HEK293 (cell line): ENCODE measurements at regions not wholly inside any gene's neighbourhood (a gene's known extent, or its start where the extent isn't known, plus 50 kb on each side); places are given as distances from the start of the nearest gene placed in this dataset.

Experiments used
- CTCF ChIA-PET: fragments of 350-600 bp; formaldehyde crosslinking; extraction: SDS; loops from one replicate; lab custom pipeline; 2021; ENCODE audit warnings: antibody characterized with exemption; lab: Yijun Ruan, JAX
- POLR2A ChIA-PET: fragments of 300-600 bp; formaldehyde crosslinking; extraction: SDS; loops from one replicate; lab custom pipeline; 2020; ENCODE audit warnings: antibody characterized with exemption, inconsistent platforms; lab: Yijun Ruan, JAX
- H3K27ac ChIP-seq: fragments of 200-500 bp; sonication (Bioruptor generic); 2 replicates; pipeline ENCODE4 v1.5.1; 2014; ENCODE audit warnings: low read depth, low read length, control low read depth, inconsistent platforms; ENCODE audit errors: extremely low read depth
- H3K36me3 ChIP-seq, 2 experiments: fragments of 200-500 bp in 1 of 2; sonication (Bioruptor generic) in 1 of 2; 1 replicate in 1 of 2; 2 replicates in 1 of 2; pipeline ENCODE4 v1.5.1; 2014 to 2017; ENCODE audit warnings: inconsistent platforms in 2 of 2, low read length in 2 of 2; ENCODE audit not compliant: control insufficient read depth in 2 of 2, insufficient read depth in 1 of 2
- H3K4me1 ChIP-seq: fragments of 200-500 bp; sonication (Bioruptor generic); 2 replicates; pipeline ENCODE4 v1.5.1; 2014; ENCODE audit warnings: mild to moderate bottlenecking, low read length, inconsistent platforms; ENCODE audit not compliant: control insufficient read depth, insufficient read depth
- H3K4me3 ChIP-seq: 2 replicates; pipeline ENCODE4 v1.5.1; 2011; ENCODE audit warnings: low read depth, mild to moderate bottlenecking, control low read depth, low read length, moderate library complexity
- H3K9me3 ChIP-seq: fragments of 200-500 bp; sonication (Bioruptor generic); 2 replicates; pipeline ENCODE4 v1.5.1; 2014; ENCODE audit warnings: low read depth, low read length, inconsistent platforms; ENCODE audit not compliant: control insufficient read depth, insufficient read depth
- KLF10 ChIP-seq: fragments of 450-650 bp; IDR thresholded peaks from 2 replicates; pipeline ENCODE4 v1.5.1; 2018; ENCODE audit warnings: missing biosample characterization, mild to moderate bottlenecking, missing genetic modification characterization
- KLF9 ChIP-seq: fragments of 450-650 bp; formaldehyde crosslinking; IDR thresholded peaks from 2 replicates; pipeline ENCODE4 v1.5.1; 2016; ENCODE audit warnings: missing biosample characterization, missing genetic modification characterization, low read depth
- PRDM1 ChIP-seq: fragments of 450-650 bp; formaldehyde crosslinking; IDR thresholded peaks from 2 replicates; pipeline ENCODE4; 2016; ENCODE audit warnings: missing biosample characterization, missing genetic modification characterization
- RBAK ChIP-seq: fragments of 450-650 bp; formaldehyde crosslinking; IDR thresholded peaks from 2 replicates; pipeline ENCODE4 v1.5.1; 2016; ENCODE audit warnings: missing biosample characterization, missing genetic modification characterization
- SCRT1 ChIP-seq: fragments of 450-650 bp; formaldehyde crosslinking; IDR thresholded peaks from 2 replicates; pipeline ENCODE4 v1.5.1; 2016; ENCODE audit warnings: missing biosample characterization, missing genetic modification characterization, borderline replicate concordance
- ZBTB21 ChIP-seq: fragments of 450-650 bp; formaldehyde crosslinking; IDR thresholded peaks from 2 replicates; pipeline ENCODE4 v1.5.1; 2017; ENCODE audit warnings: missing biosample characterization, missing genetic modification characterization
- ZFP41 ChIP-seq: fragments of 450-650 bp; formaldehyde crosslinking; IDR thresholded peaks from 2 replicates; pipeline ENCODE4 v1.5.1; 2016; ENCODE audit warnings: missing biosample characterization, missing genetic modification characterization, borderline replicate concordance
- ZNF10 ChIP-seq: fragments of 450-650 bp; formaldehyde crosslinking; IDR thresholded peaks from 2 replicates; pipeline ENCODE4 v1.5.1; 2017; ENCODE audit warnings: missing biosample characterization, missing genetic modification characterization
- ZNF146 ChIP-seq: fragments of 450-650 bp; formaldehyde crosslinking; IDR thresholded peaks from 2 replicates; pipeline ENCODE4 v1.5.1; 2016; ENCODE audit warnings: missing biosample characterization, missing genetic modification characterization
- ZNF157 ChIP-seq: fragments of 450-650 bp; formaldehyde crosslinking; IDR thresholded peaks from 2 replicates; pipeline ENCODE4 v1.5.1; 2016; ENCODE audit warnings: missing biosample characterization, missing genetic modification characterization
- ZNF211 ChIP-seq: fragments of 450-650 bp; formaldehyde crosslinking; IDR thresholded peaks from 2 replicates; pipeline ENCODE4 v1.5.1; 2016; ENCODE audit warnings: low read depth, missing biosample characterization, missing genetic modification characterization
- ZNF221 ChIP-seq: fragments of 450-650 bp; formaldehyde crosslinking; IDR thresholded peaks from 2 replicates; pipeline ENCODE4 v1.5.1; 2017; ENCODE audit warnings: missing biosample characterization, missing genetic modification characterization, borderline replicate concordance
- ZNF248 ChIP-seq: fragments of 450-650 bp; formaldehyde crosslinking; IDR thresholded peaks from 2 replicates; pipeline ENCODE4 v1.5.1; 2017; ENCODE audit warnings: missing biosample characterization, missing genetic modification characterization
- ZNF292 ChIP-seq: fragments of 450-650 bp; formaldehyde crosslinking; IDR thresholded peaks from 2 replicates; pipeline ENCODE4 v1.5.1; 2016; ENCODE audit warnings: low read depth, missing biosample characterization, missing genetic modification characterization, borderline replicate concordance
- ZNF404 ChIP-seq: fragments of 450-650 bp; formaldehyde crosslinking; IDR thresholded peaks from 2 replicates; pipeline ENCODE4 v1.5.1; 2017; ENCODE audit warnings: missing biosample characterization, missing genetic modification characterization
- ZNF510 ChIP-seq: fragments of 450-650 bp; formaldehyde crosslinking; IDR thresholded peaks from 2 replicates; pipeline ENCODE4 v1.5.1; 2018; ENCODE audit warnings: mild to moderate bottlenecking, missing genetic modification characterization, missing biosample characterization; ENCODE audit not compliant: insufficient replicate concordance
- ZNF623 ChIP-seq: fragments of 450-650 bp; formaldehyde crosslinking; IDR thresholded peaks from 2 replicates; pipeline ENCODE4 v1.5.1; 2016; ENCODE audit warnings: missing biosample characterization, missing genetic modification characterization
- ZNF626 ChIP-seq: fragments of 450-650 bp; sonication (Bioruptor Pico); formaldehyde crosslinking; IDR thresholded peaks from 2 replicates; pipeline ENCODE4 v1.5.1; 2018; ENCODE audit warnings: missing biosample characterization, missing genetic modification characterization, inconsistent platforms
- ZNF660 ChIP-seq: fragments of 450-650 bp; IDR thresholded peaks from 2 replicates; pipeline ENCODE4 v1.5.1; 2018; ENCODE audit warnings: missing biosample characterization, mild to moderate bottlenecking, missing genetic modification characterization
- ZNF747 ChIP-seq: fragments of 450-650 bp; formaldehyde crosslinking; IDR thresholded peaks from 2 replicates; pipeline ENCODE4 v1.5.1; 2016; ENCODE audit warnings: missing biosample characterization, missing genetic modification characterization
- ZNF768 ChIP-seq: fragments of 450-650 bp; formaldehyde crosslinking; IDR thresholded peaks from 2 replicates; pipeline ENCODE4 v1.5.1; 2018; ENCODE audit warnings: missing biosample characterization, mild to moderate bottlenecking, missing genetic modification characterization
- ZNF830 ChIP-seq: fragments of 450-650 bp; IDR thresholded peaks from 2 replicates; pipeline ENCODE4 v1.5.0; 2018; ENCODE audit warnings: missing biosample characterization, missing genetic modification characterization, low read depth, mild to moderate bottlenecking, moderate library complexity
- ZNF843 ChIP-seq: fragments of 450-650 bp; formaldehyde crosslinking; IDR thresholded peaks from 2 replicates; pipeline ENCODE4 v1.5.1; 2016; ENCODE audit warnings: missing biosample characterization, missing genetic modification characterization
- TF ChIP-seq, protein P1 (sequence below): fragments of 450-650 bp; formaldehyde crosslinking; IDR thresholded peaks from 2 replicates; pipeline ENCODE4 v1.5.1; 2017; ENCODE audit warnings: missing biosample characterization, missing genetic modification characterization
- TF ChIP-seq, protein P2 (sequence below): fragments of 450-650 bp; formaldehyde crosslinking; IDR thresholded peaks from 2 replicates; pipeline ENCODE4 v1.5.1; 2017; ENCODE audit warnings: missing biosample characterization, missing genetic modification characterization
- TF ChIP-seq, protein P3 (sequence below): fragments of 450-650 bp; formaldehyde crosslinking; conservative IDR thresholded peaks from 2 replicates; pipeline ENCODE4 v1.5.1; 2016; ENCODE audit warnings: low read depth, missing biosample characterization, missing genetic modification characterization
- TF ChIP-seq, protein P4 (sequence below): fragments of 450-650 bp; formaldehyde crosslinking; IDR thresholded peaks from 2 replicates; pipeline ENCODE4 v1.5.1; 2017; ENCODE audit warnings: missing biosample characterization, missing genetic modification characterization
- TF ChIP-seq, protein P5 (sequence below): fragments of 450-650 bp; formaldehyde crosslinking; optimal IDR thresholded peaks from 2 replicates; pipeline ENCODE3; 2016; ENCODE audit warnings: missing biosample characterization, mild to moderate bottlenecking, missing genetic modification characterization

DNA sequence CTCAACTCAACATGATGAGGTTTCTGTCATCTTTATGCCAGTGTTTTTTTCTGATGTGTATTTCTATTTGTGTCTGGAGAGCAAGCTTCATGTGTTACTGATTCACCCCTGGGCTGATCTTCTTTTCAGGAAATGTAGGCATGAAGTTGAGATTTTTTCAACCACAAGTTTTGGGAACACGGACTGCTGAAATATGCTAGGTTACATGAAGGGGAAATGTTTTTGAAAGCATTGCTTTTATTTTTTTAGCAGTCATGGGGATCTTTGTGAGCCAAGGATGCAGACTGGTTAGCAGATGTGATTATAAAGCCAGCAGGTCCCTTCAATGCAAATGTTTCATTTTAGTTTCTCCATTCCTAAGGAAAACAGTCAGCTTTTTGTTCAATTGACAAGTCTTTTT, 219.3 kb upstream of the COL8A1 start:
- ChIA-PET POLR2A (no interaction called here), CTCF (no interaction called here)

DNA sequence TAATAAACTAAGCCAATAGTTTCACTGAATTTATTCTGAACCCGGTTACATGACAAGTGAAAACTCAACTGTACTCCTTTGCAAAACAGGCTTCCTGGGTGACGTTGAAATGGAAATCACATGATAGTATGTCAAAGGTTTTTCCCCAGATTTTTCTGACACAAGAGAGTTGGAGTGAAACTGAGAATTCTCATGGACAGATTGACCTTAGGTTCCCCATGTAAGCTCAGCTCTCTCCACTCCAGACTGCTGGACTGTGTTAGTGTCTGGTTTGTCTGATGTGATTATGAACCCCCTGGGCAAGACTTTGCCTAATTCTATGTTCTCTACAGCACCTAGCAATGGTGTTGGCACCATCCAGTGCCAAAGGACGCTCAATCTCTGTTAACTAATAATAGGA, 219.7 kb upstream of the COL8A1 start:
- ChIA-PET POLR2A (no interaction called here), CTCF (interaction anchor here (0.5 kb wide), 1 partner anchor 1372 kb away, joined by 3 read pairs; no protein-coding TSS in a partner anchor)
- Histone ChIP-seq H3K9me3 (no peaks in the 10 kb centered on the region), H3K36me3 (no peaks in the 10 kb centered on the region), H3K4me1 (no peaks in the 10 kb centered on the region), H3K4me3 (no peak overlapping the region), H3K27ac (no peak overlapping the region)
- TF ChIP-seq, protein P1, sequence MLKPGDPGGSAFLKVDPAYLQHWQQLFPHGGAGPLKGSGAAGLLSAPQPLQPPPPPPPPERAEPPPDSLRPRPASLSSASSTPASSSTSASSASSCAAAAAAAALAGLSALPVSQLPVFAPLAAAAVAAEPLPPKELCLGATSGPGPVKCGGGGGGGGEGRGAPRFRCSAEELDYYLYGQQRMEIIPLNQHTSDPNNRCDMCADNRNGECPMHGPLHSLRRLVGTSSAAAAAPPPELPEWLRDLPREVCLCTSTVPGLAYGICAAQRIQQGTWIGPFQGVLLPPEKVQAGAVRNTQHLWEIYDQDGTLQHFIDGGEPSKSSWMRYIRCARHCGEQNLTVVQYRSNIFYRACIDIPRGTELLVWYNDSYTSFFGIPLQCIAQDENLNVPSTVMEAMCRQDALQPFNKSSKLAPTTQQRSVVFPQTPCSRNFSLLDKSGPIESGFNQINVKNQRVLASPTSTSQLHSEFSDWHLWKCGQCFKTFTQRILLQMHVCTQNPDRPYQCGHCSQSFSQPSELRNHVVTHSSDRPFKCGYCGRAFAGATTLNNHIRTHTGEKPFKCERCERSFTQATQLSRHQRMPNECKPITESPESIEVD (tag by site-specific recombination): no peak
- TF ChIP-seq ZNF510 (tag by site-specific recombination) (no peak), ZNF157 (tag by site-specific recombination) (no peak), ZBTB21 (tag by site-specific recombination) (no peak), KLF10 (tag by site-specific recombination) (no peak), ZNF623 (no peak), ZNF830 (tag by site-specific recombination) (no peak), RBAK (no peak), ZNF10 (tag by site-specific recombination) (no peak), ZNF747 (no peak), ZNF292 (no peak), SCRT1 (no peak), ZFP41 (tag by site-specific recombination) (no peak), ZNF660 (no peak)
- TF ChIP-seq, protein P2, sequence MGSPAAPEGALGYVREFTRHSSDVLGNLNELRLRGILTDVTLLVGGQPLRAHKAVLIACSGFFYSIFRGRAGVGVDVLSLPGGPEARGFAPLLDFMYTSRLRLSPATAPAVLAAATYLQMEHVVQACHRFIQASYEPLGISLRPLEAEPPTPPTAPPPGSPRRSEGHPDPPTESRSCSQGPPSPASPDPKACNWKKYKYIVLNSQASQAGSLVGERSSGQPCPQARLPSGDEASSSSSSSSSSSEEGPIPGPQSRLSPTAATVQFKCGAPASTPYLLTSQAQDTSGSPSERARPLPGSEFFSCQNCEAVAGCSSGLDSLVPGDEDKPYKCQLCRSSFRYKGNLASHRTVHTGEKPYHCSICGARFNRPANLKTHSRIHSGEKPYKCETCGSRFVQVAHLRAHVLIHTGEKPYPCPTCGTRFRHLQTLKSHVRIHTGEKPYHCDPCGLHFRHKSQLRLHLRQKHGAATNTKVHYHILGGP (tag by site-specific recombination): no peak
- TF ChIP-seq, protein P3, sequence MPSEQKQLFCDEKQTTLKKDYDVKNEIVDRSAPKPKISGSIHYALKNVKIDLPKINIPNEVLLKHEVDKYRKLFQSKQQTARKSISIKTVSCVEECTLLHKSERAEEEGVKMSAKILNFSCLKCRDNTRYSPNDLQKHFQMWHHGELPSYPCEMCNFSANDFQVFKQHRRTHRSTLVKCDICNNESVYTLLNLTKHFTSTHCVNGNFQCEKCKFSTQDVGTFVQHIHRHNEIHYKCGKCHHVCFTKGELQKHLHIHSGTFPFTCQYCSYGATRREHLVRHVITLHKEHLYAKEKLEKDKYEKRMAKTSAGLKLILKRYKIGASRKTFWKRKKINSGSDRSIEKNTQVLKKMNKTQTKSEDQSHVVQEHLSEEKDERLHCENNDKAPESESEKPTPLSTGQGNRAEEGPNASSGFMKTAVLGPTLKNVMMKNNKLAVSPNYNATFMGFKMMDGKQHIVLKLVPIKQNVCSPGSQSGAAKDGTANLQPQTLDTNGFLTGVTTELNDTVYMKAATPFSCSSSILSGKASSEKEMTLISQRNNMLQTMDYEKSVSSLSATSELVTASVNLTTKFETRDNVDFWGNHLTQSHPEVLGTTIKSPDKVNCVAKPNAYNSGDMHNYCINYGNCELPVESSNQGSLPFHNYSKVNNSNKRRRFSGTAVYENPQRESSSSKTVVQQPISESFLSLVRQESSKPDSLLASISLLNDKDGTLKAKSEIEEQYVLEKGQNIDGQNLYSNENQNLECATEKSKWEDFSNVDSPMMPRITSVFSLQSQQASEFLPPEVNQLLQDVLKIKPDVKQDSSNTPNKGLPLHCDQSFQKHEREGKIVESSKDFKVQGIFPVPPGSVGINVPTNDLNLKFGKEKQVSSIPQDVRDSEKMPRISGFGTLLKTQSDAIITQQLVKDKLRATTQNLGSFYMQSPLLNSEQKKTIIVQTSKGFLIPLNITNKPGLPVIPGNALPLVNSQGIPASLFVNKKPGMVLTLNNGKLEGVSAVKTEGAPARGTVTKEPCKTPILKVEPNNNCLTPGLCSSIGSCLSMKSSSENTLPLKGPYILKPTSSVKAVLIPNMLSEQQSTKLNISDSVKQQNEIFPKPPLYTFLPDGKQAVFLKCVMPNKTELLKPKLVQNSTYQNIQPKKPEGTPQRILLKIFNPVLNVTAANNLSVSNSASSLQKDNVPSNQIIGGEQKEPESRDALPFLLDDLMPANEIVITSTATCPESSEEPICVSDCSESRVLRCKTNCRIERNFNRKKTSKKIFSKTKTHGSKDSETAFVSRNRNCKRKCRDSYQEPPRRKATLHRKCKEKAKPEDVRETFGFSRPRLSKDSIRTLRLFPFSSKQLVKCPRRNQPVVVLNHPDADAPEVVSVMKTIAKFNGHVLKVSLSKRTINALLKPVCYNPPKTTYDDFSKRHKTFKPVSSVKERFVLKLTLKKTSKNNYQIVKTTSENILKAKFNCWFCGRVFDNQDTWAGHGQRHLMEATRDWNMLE (tag by site-specific recombination): no peak

More for the DNA sequence above, 219.3 kb upstream of the COL8A1 start:
- H3K4me3 ChIP-seq: no peak overlapping the region
- H3K27ac ChIP-seq: no peak overlapping the region
- H3K9me3 ChIP-seq: no peaks in the 10 kb centered on the region
- no peaks in the 10 kb centered on the region for H3K36me3 ChIP-seq
- H3K4me1 ChIP-seq: no peaks in the 10 kb centered on the region
- TF ChIP-seq, protein P4, sequence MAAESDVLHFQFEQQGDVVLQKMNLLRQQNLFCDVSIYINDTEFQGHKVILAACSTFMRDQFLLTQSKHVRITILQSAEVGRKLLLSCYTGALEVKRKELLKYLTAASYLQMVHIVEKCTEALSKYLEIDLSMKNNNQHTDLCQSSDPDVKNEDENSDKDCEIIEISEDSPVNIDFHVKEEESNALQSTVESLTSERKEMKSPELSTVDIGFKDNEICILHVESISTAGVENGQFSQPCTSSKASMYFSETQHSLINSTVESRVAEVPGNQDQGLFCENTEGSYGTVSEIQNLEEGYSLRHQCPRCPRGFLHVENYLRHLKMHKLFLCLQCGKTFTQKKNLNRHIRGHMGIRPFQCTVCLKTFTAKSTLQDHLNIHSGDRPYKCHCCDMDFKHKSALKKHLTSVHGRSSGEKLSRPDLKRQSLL (tag by site-specific recombination): no peak
- TF ChIP-seq ZNF768 (tag by site-specific recombination) (no peak), ZNF830 (tag by site-specific recombination) (no peak), ZNF146 (tag by site-specific recombination) (no peak), PRDM1 (no peak), ZNF404 (tag by site-specific recombination) (no peak), KLF9 (no peak), ZNF626 (tag by site-specific recombination) (no peak), ZNF221 (tag by site-specific recombination) (no peak), ZNF843 (tag by site-specific recombination) (no peak), ZNF211 (tag by site-specific recombination) (no peak), ZNF248 (tag by site-specific recombination) (no peak)
- TF ChIP-seq, protein P5, sequence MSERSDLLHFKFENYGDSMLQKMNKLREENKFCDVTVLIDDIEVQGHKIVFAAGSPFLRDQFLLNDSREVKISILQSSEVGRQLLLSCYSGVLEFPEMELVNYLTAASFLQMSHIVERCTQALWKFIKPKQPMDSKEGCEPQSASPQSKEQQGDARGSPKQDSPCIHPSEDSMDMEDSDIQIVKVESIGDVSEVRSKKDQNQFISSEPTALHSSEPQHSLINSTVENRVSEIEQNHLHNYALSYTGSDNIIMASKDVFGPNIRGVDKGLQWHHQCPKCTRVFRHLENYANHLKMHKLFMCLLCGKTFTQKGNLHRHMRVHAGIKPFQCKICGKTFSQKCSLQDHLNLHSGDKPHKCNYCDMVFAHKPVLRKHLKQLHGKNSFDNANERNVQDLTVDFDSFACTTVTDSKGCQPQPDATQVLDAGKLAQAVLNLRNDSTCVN (tag by site-specific recombination): no peak
